SK-N-SH (cell line): ENCODE measurements at regions not wholly inside any gene's neighbourhood (a gene's known extent, or its start where the extent isn't known, plus 50 kb on each side); places are given as distances from the start of the nearest gene placed in this dataset.

Source experiments
- CTCF ChIA-PET: fragments of 300-600, 350-600 bp; formaldehyde crosslinking; extraction: SDS; loops from one replicate; lab custom pipeline; 2021; lab: Yijun Ruan, JAX
- POLR2A ChIA-PET: fragments of 350-600 bp; sonication (Branson Sonifier 250); formaldehyde crosslinking; extraction: SDS; loops from one replicate; lab custom pipeline; 2020; ENCODE audit warnings: antibody characterized with exemption, inconsistent platforms; lab: Yijun Ruan, JAX
- DNase-seq: peaks from one replicate; pipeline ENCODE4 v3.0.0; 2012
- H2AFZ ChIP-seq: fragments of 200-600 bp; sonication (generic); 2 replicates; pipeline ENCODE4 v1.8.1; 2016; ENCODE audit warnings: antibody characterized with exemption, mild to moderate bottlenecking, low read depth
- H3F3A ChIP-seq: fragments of 200-600 bp; sonication (generic); replicated peaks from 2 replicates; pipeline ENCODE3; 2016; ENCODE audit warnings: antibody characterized with exemption, mild to moderate bottlenecking; ENCODE audit not compliant: insufficient read depth
- H3K27ac ChIP-seq, 2 experiments: fragments of 200-500 bp in 1 of 2; fragments of 200-600 bp in 1 of 2; sonication (Bioruptor generic) in 1 of 2; sonication (generic), shearing (Covaris generic) in 1 of 2; 2 replicates each; pipeline versions ENCODE4 v1.5.1 to v1.6.1; 2014 to 2016; ENCODE audit warnings: low read depth in 2 of 2, inconsistent platforms in 1 of 2, low read length in 1 of 2, mild to moderate bottlenecking in 1 of 2, mixed read lengths in 1 of 2
- H3K27me3 ChIP-seq: fragments of 200-600 bp; sonication (generic), shearing (Covaris generic); 2 replicates; pipeline ENCODE4 v1.6.1; 2016; ENCODE audit warnings: mixed run types; ENCODE audit not compliant: insufficient read depth
- H3K36me3 ChIP-seq, 2 experiments: fragments of 200-500 bp in 1 of 2; fragments of 200-600 bp in 1 of 2; sonication (Bioruptor generic) in 1 of 2; sonication (generic) in 1 of 2; replicated peaks in 1 of 2; 2 replicates each; pipeline versions ENCODE3 to v1.5.1; 2014 to 2016; ENCODE audit warnings: low read length in 1 of 2, mild to moderate bottlenecking in 1 of 2; ENCODE audit not compliant: insufficient read depth in 2 of 2, control insufficient read depth in 1 of 2
- H3K4me1 ChIP-seq, 2 experiments: fragments of 200-500 bp in 1 of 2; fragments of 200-600 bp in 1 of 2; sonication (Bioruptor generic) in 1 of 2; sonication (generic), shearing (Covaris generic) in 1 of 2; 2 replicates each; pipeline versions ENCODE4 v1.5.1 to v1.6.1; 2014 to 2016; ENCODE audit warnings: low read depth in 1 of 2, low read length in 1 of 2, mixed run types in 1 of 2; ENCODE audit not compliant: insufficient read depth in 2 of 2, control insufficient read depth in 1 of 2
- H3K4me2 ChIP-seq: fragments of 200-600 bp; sonication (generic), shearing (Covaris generic); 2 replicates; pipeline ENCODE4 v1.6.1; 2017; ENCODE audit warnings: mixed run types
- H3K4me3 ChIP-seq, 2 experiments: fragments of 200-500 bp in 1 of 2; fragments of 200-600 bp in 1 of 2; sonication (Bioruptor generic) in 1 of 2; sonication (generic), shearing (Covaris generic) in 1 of 2; 2 replicates each; pipeline versions ENCODE4 v1.5.1 to v1.8.1; 2014 to 2016; ENCODE audit warnings: low read depth in 2 of 2, inconsistent platforms in 1 of 2, low read length in 1 of 2, mild to moderate bottlenecking in 1 of 2, mixed read lengths in 1 of 2, moderate library complexity in 1 of 2
- H3K79me2 ChIP-seq: fragments of 200-600 bp; sonication (generic); 2 replicates; pipeline ENCODE4 v1.8.1; 2017; ENCODE audit warnings: mild to moderate bottlenecking; ENCODE audit not compliant: insufficient read depth
- H3K9ac ChIP-seq: fragments of 200-600 bp; sonication (generic); 2 replicates; pipeline ENCODE4 v1.6.1; 2017; ENCODE audit warnings: mixed run types
- H3K9me2 ChIP-seq: fragments of 200-600 bp; sonication (generic); 2 replicates; pipeline ENCODE4 v1.6.1; 2017; ENCODE audit warnings: mixed run types
- H3K9me3 ChIP-seq: fragments of 200-600 bp; sonication (generic); 2 replicates; pipeline ENCODE4 v1.6.1; 2017; ENCODE audit warnings: mixed run types, mild to moderate bottlenecking, moderate library complexity
- H4K20me1 ChIP-seq: fragments of 200-600 bp; sonication (generic); 2 replicates; pipeline ENCODE4 v1.6.1; 2017; ENCODE audit warnings: mild to moderate bottlenecking, mixed run types; ENCODE audit not compliant: insufficient read depth
- CHD2 ChIP-seq: fragments of 150-350 bp; IDR thresholded peaks from 2 replicates; pipeline ENCODE4 v1.6.1; 2018; ENCODE audit warnings: low read length; ENCODE audit not compliant: partially characterized antibody
- EP300 ChIP-seq, 2 experiments: IDR thresholded peaks; 2 replicates each; pipeline versions ENCODE4 v1.4.0 to v1.6.1; 2012; ENCODE audit warnings: borderline replicate concordance in 1 of 2, low read depth in 1 of 2, low read length in 1 of 2
- EZH2phosphoT487 ChIP-seq: fragments of 200-600 bp; sonication (generic); IDR thresholded peaks from 2 replicates; pipeline ENCODE4 v1.6.1; 2017; ENCODE audit warnings: low read depth, mixed run types, mild to moderate bottlenecking, antibody characterized with exemption, moderate library complexity, borderline replicate concordance
- FOXJ3 ChIP-seq: sonication (generic); formaldehyde crosslinking; IDR thresholded peaks from 2 replicates; pipeline ENCODE4 v1.5.1; 2020; ENCODE audit warnings: mild to moderate bottlenecking, missing genetic modification reagents
- FOXM1 ChIP-seq: IDR thresholded peaks from 2 replicates; pipeline ENCODE4 v1.4.0; 2012; ENCODE audit warnings: low read depth, mild to moderate bottlenecking
- MXI1 ChIP-seq: IDR thresholded peaks from 2 replicates; pipeline ENCODE4 v1.6.1; 2012; ENCODE audit warnings: mild to moderate bottlenecking, low read depth, low read length, improper control_type of control experiment
- RAD21 ChIP-seq: IDR thresholded peaks from 2 replicates; pipeline ENCODE4 v1.6.1; 2012; ENCODE audit warnings: mild to moderate bottlenecking, low read length
- RCOR1 ChIP-seq: fragments of 150-350 bp; IDR thresholded peaks from 2 replicates; pipeline ENCODE4 v1.6.1; 2017; ENCODE audit warnings: antibody characterized with exemption, low read length
- RFX5 ChIP-seq: IDR thresholded peaks from 2 replicates; pipeline ENCODE4 v1.6.1; 2012; ENCODE audit warnings: mild to moderate bottlenecking, improper control_type of control experiment, low read length
- SIN3A ChIP-seq: IDR thresholded peaks from 2 replicates; pipeline ENCODE4 v1.6.1; 2012; ENCODE audit warnings: low read depth, mild to moderate bottlenecking, low read length, moderate library complexity, borderline replicate concordance
- TAF1 ChIP-seq: IDR thresholded peaks from 2 replicates; pipeline ENCODE4 v1.6.1; 2012; ENCODE audit warnings: low read depth, mild to moderate bottlenecking, low read length, moderate library complexity, borderline replicate concordance
- TCF12 ChIP-seq: IDR thresholded peaks from 2 replicates; pipeline ENCODE4 v1.4.0; 2012
- TEAD4 ChIP-seq: IDR thresholded peaks from 2 replicates; pipeline ENCODE4 v1.4.0; 2012; ENCODE audit warnings: mild to moderate bottlenecking, borderline replicate concordance; ENCODE audit not compliant: insufficient read depth
- WGBS: methylation state at CpG from one replicate; pipeline ENCODE4 v1.1.6; 2017; ENCODE audit warnings: low lambda C conversion rate; 5-methylcytosine and 5-hydroxymethylcytosine counted together
- TF ChIP-seq, protein P1 (sequence below): IDR thresholded peaks from 2 replicates; pipeline ENCODE4 v1.4.0; 2012; ENCODE audit warnings: low read depth, borderline replicate concordance
- TF ChIP-seq, protein P2 (sequence below): fragments of 150-350 bp; IDR thresholded peaks from 2 replicates; pipeline ENCODE4 v1.6.1; 2017; ENCODE audit warnings: antibody characterized with exemption, low read length, low read depth, borderline replicate concordance
- TF ChIP-seq, protein P3 (sequence below): fragments of 150-350 bp; IDR thresholded peaks from 2 replicates; pipeline ENCODE4 v1.6.1; 2016; ENCODE audit warnings: mild to moderate bottlenecking, low read depth, low read length
- TF ChIP-seq, protein P4 (sequence below): IDR thresholded peaks from 2 replicates; pipeline ENCODE4 v1.4.0; 2012; ENCODE audit warnings: low read depth

DNA sequence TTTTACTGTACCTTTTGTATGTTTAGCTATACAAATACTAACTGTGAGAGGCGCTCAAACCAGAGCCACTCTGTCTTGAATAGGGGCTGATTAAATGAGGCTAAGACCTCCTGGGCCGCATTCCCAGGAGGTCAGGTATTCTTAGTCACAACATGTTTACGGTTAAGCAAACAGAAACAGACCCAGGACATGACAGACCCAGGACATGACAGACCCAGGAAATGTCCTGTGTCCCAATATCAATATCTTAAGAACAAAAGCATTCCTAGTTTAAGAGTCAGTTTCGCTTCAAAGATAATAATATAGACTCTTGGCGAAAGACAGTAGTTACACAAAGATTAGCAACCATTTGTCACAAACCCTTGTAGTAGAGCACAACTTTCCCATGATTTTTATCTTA is 304.5 kb downstream of the CCSER2 start:
- Histone ChIP-seq H3K4me3 (no peak overlapping the region), H3K79me2 (no peaks in the 10 kb centered on the region), H3F3A (no peaks in the 10 kb centered on the region), H3K36me3 (no peaks in the 10 kb centered on the region), H3K4me2 (no peak overlapping the region), H3K9me3 (no peaks in the 10 kb centered on the region; the same call in 1 of the 2 replicates), H2AFZ (no peak overlapping the region), H3K9ac (no peak overlapping the region), H4K20me1 (no peaks in the 10 kb centered on the region), H3K27me3 (no peaks in the 10 kb centered on the region), H3K9me2 (no peaks in the 10 kb centered on the region), H3K27ac (no peak overlapping the region), H3K4me1 (no peaks in the 10 kb centered on the region)
- POLR2A ChIA-PET: no interaction called here
- DNase-seq: no peak
- TF ChIP-seq RCOR1 (no peak), EP300 (IDR thresholded peaks at IDR 0.05; ENCODE audit: borderline replicate concordance in 1 of 2, low read depth in 1 of 2, low read length in 1 of 2) (no peak), CHD2 (no peak), FOXM1 (no peak), FOXJ3 (no peak), TEAD4 (no peak), TCF12 (no peak), RFX5 (no peak), RAD21 (no peak), TAF1 (no peak), EZH2phosphoT487 (no peak), SIN3A (no peak), MXI1 (no peak)
- TF ChIP-seq, protein P1, sequence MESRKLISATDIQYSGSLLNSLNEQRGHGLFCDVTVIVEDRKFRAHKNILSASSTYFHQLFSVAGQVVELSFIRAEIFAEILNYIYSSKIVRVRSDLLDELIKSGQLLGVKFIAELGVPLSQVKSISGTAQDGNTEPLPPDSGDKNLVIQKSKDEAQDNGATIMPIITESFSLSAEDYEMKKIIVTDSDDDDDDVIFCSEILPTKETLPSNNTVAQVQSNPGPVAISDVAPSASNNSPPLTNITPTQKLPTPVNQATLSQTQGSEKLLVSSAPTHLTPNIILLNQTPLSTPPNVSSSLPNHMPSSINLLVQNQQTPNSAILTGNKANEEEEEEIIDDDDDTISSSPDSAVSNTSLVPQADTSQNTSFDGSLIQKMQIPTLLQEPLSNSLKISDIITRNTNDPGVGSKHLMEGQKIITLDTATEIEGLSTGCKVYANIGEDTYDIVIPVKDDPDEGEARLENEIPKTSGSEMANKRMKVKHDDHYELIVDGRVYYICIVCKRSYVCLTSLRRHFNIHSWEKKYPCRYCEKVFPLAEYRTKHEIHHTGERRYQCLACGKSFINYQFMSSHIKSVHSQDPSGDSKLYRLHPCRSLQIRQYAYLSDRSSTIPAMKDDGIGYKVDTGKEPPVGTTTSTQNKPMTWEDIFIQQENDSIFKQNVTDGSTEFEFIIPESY: no peak
- TF ChIP-seq, protein P2, sequence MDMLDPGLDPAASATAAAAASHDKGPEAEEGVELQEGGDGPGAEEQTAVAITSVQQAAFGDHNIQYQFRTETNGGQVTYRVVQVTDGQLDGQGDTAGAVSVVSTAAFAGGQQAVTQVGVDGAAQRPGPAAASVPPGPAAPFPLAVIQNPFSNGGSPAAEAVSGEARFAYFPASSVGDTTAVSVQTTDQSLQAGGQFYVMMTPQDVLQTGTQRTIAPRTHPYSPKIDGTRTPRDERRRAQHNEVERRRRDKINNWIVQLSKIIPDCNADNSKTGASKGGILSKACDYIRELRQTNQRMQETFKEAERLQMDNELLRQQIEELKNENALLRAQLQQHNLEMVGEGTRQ: no peak
- TF ChIP-seq, protein P3, sequence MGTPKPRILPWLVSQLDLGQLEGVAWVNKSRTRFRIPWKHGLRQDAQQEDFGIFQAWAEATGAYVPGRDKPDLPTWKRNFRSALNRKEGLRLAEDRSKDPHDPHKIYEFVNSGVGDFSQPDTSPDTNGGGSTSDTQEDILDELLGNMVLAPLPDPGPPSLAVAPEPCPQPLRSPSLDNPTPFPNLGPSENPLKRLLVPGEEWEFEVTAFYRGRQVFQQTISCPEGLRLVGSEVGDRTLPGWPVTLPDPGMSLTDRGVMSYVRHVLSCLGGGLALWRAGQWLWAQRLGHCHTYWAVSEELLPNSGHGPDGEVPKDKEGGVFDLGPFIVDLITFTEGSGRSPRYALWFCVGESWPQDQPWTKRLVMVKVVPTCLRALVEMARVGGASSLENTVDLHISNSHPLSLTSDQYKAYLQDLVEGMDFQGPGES: no peak
- TF ChIP-seq, protein P4, sequence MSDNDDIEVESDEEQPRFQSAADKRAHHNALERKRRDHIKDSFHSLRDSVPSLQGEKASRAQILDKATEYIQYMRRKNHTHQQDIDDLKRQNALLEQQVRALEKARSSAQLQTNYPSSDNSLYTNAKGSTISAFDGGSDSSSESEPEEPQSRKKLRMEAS: no peak
- 34% methylated on average over 5 of the region's 5 CpGs for WGBS
- CTCF ChIA-PET: interaction anchor here (1.2 kb wide), 1 partner anchor 47 kb away, joined by 3 read pairs; no protein-coding TSS in a partner anchor
